ENCODE measurements at regions not wholly inside any gene's neighbourhood (a gene's known extent, or its start where the extent isn't known, plus 50 kb on each side); places are given as distances from the start of the nearest gene placed in this dataset.
"Not testable (repeated sequence)": the region's sequence is repeated elsewhere in the genome, so short reads cannot be mapped to it uniquely, and the experiment has no call there.

DNA sequence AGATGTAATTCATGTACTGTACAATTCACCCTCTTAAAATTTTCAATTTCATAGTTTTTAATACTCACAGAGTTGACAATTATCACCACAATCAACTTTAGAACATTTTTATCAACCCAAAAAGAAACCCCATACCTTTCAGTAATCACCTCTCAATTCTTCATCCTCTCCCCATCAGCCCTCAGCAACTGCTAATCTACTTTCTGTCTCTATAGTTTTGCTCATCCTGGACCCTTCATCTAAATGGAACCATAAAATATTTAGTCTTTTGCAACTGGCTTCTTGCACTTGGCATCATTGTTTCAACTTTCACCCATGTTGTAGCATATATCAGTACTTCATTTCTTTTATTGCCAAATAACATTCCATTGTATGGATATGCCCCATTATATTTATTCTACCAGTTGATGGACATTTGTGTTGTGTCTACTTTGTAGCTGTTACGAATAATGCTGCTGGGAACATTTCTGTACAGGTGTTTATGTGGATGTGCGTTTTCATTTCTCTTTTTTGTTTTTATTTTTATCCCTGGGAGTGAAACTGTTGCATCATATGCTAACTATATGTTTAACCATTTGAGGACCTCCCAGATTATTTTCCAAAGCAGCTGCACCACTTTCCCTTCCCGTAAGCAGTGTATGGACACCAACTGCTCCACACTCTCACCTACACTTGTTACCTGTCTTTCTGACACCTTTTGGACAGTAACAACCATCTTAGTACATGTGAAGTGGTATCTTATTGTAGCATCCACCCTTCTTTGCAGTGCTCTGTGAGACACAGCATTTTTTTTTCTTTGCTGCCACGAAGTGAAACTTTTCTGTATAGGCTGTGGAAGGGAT, 65.4 kb upstream of the APBB1IP start:
- no peak for DNase-seq
- intact Hi-C loops (cut with micrococcal nuclease), result no loop called here
- H3K4me3 Mint-ChIP-seq, result no peak overlapping the region
- peaks cover 23% of the 10 kb centered on the region for H3K4me1 Mint-ChIP-seq
- H3K27me3 Mint-ChIP-seq, result peaks cover 2% of the 10 kb centered on the region
- peaks cover 2% of the 10 kb centered on the region for H3K9me3 Mint-ChIP-seq
- no peaks in the 10 kb centered on the region for H3K36me3 Mint-ChIP-seq (ENCODE audit: low read depth)
- ChIA-PET CTCF (no interaction called here), POLR2A (no interaction called here)
- TF ChIP-seq, protein P1, sequence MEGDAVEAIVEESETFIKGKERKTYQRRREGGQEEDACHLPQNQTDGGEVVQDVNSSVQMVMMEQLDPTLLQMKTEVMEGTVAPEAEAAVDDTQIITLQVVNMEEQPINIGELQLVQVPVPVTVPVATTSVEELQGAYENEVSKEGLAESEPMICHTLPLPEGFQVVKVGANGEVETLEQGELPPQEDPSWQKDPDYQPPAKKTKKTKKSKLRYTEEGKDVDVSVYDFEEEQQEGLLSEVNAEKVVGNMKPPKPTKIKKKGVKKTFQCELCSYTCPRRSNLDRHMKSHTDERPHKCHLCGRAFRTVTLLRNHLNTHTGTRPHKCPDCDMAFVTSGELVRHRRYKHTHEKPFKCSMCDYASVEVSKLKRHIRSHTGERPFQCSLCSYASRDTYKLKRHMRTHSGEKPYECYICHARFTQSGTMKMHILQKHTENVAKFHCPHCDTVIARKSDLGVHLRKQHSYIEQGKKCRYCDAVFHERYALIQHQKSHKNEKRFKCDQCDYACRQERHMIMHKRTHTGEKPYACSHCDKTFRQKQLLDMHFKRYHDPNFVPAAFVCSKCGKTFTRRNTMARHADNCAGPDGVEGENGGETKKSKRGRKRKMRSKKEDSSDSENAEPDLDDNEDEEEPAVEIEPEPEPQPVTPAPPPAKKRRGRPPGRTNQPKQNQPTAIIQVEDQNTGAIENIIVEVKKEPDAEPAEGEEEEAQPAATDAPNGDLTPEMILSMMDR (IDR thresholded peaks at IDR 0.05), result no peak
- no peak overlapping the region for H3K27ac Mint-ChIP-seq
- ATAC-seq (ENCODE audit: low read depth), result no peak

DNA sequence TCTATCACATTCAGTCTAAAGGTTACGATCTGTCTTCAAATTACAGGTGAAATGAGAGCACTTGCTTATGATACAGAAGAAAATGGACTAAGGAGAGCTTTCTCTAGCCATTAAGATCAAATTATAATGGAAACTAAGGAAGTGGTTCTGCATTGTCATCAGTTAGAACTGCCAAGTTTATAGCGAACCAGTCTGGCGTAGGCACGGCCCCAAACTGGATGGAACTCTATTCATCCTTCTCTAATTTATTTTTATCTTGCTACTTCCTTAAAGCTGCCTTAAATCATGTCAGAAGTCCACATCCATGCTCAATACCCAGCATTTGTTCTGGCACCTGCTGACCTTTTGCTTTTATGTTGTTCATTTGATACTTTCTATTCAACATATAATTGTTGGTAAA, 63.7 kb upstream of the APBB1IP start:
- Mint-ChIP-seq H3K9me3 (peaks cover 2% of the 10 kb centered on the region), H3K4me3 (no peak overlapping the region), H3K36me3 (ENCODE audit: low read depth) (no peaks in the 10 kb centered on the region), H3K27me3 (peaks cover 2% of the 10 kb centered on the region), H3K27ac (no peak overlapping the region), H3K4me1 (peaks cover 15% of the 10 kb centered on the region)
- ATAC-seq (ENCODE audit: low read depth), result no peak
- TF ChIP-seq, protein P1 (IDR thresholded peaks at IDR 0.05), result no peak
- ChIA-PET POLR2A (no interaction called here), CTCF (no interaction called here)
- DNase-seq, result no peak
- intact Hi-C loops (cut with micrococcal nuclease), result no loop called here

GRCh38 chr10:26377224-26377810, 60.8 kb upstream of the APBB1IP start:
- intact Hi-C loops (cut with micrococcal nuclease); DNase-seq; H3K27me3 Mint-ChIP-seq; H3K9me3 Mint-ChIP-seq; H3K27ac Mint-ChIP-seq; H3K4me3 Mint-ChIP-seq; POLR2A ChIA-PET; CTCF ChIA-PET; ATAC-seq (ENCODE audit: low read depth); H3K36me3 Mint-ChIP-seq (ENCODE audit: low read depth): not testable (repeated sequence)
- peaks cover 15% of the 10 kb centered on the region for H3K4me1 Mint-ChIP-seq

GRCh38 chr10:26378861-26379294, 59.3 kb upstream of the APBB1IP start:
- Mint-ChIP-seq H3K4me1 (no peaks in the 10 kb centered on the region), H3K27me3 (peaks cover 2% of the 10 kb centered on the region)
- POLR2A ChIA-PET, result no interaction called here

DNA sequence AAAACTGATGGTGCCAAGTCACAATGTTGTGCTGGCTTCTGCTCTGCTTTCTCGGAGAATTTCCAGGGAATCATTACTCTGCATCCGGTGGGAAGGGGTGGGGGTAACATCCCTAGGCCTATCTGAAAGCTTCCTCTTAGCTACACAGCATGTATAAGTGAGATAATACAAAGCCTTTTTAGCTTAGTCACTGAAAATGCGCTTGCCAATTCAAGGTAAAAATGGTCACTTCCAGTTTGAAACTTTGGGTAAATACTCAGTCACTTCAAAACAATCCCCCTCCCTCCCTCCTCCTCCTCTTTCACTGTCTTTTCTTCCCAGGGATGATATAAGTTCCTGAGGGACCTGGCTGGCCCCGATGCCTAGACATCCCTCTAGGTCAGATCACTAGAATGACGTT, 57.3 kb upstream of the APBB1IP start:
- H3K36me3 Mint-ChIP-seq (ENCODE audit: low read depth), result no peaks in the 10 kb centered on the region
- DNase-seq (no peak), ATAC-seq (ENCODE audit: low read depth) (no peak)
- peaks cover 4% of the 10 kb centered on the region for H3K4me1 Mint-ChIP-seq
- intact Hi-C loops (cut with micrococcal nuclease), result no loop called here
- no peaks in the 10 kb centered on the region for H3K9me3 Mint-ChIP-seq
- POLR2A ChIA-PET, result no interaction called here
- TF ChIP-seq, protein P1 (IDR thresholded peaks at IDR 0.05), result no peak
- H3K27ac Mint-ChIP-seq, result no peak overlapping the region
- H3K27me3 Mint-ChIP-seq, result no peaks in the 10 kb centered on the region
- H3K4me3 Mint-ChIP-seq, result no peak overlapping the region
- CTCF ChIA-PET, result no interaction called here

More at GRCh38 chr10:26378861-26379294, 59.3 kb upstream of the APBB1IP start:
- CTCF ChIA-PET, result no interaction called here
- Mint-ChIP-seq H3K27ac (no peak overlapping the region), H3K9me3 (no peaks in the 10 kb centered on the region), H3K4me3 (no peak overlapping the region), H3K36me3 (ENCODE audit: low read depth) (no peaks in the 10 kb centered on the region)
- ATAC-seq (ENCODE audit: low read depth) (no peak), DNase-seq (no peak)
- TF ChIP-seq, protein P1 (IDR thresholded peaks at IDR 0.05), result no peak
- intact Hi-C loops (cut with micrococcal nuclease), result no loop called here

Data from activated B cell treated with CpG ODN at 0.5 μM for 24 hours (primary cell).